ENCODE measurements at regions not wholly inside any gene's neighbourhood (a gene's known extent, or its start where the extent isn't known, plus 50 kb on each side); places are given as distances from the start of the nearest gene placed in this dataset.
A peak's percentile ranks its signal among the peaks of the same experiment; 100 is the strongest.

DNA sequence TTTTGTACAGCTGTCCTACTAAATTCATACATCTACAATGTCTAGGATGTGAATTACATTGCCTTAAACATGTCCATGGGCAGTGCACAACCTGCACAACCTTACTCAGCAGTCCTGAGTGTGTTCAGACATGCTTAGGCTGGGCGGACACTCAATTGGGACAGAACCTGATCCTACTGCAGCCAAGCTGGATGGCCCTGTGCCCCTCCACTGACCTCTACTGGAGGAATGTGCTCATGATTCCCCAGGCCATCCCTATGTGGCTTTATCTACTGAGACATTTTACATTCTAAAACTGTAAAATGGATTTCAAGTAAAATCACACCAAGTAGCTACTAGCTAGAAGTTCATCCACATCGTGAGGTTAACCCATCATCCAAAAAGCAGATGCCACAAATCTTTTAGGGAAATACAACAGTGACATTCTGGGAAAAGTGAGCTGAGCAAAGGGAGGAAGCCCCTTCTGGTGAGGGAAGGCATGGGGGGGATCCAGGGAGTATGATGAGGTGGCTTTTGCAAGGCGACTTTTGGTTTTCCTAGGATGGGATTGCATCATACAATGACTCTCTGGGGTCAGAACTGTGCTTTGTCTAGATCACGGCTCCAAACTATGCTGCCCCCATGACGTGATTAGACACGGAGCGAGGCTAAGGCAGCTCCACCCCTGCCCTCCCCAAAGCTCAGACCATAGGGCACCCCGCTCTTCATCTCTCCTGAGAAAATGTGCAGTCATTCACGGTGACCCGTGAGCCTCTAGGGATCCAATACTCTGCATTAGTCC is 911.7 kb upstream of the TMEM132C start:
- H3K4me1 ChIP-seq, result no peaks in the 10 kb centered on the region
- intact Hi-C loops (cut with DNase I), result no loop called here
- no peaks in the 10 kb centered on the region for H3K27me3 ChIP-seq
- H3K9me3 ChIP-seq, result no peaks in the 10 kb centered on the region
- WGBS, 2 donors, result 53 to 61% methylated on average over 6 to 9 of the region's 10 CpGs
- no peak overlapping the region for H3K27ac ChIP-seq
- H3K4me3 ChIP-seq, result no peak overlapping the region
- TF ChIP-seq, protein P1, sequence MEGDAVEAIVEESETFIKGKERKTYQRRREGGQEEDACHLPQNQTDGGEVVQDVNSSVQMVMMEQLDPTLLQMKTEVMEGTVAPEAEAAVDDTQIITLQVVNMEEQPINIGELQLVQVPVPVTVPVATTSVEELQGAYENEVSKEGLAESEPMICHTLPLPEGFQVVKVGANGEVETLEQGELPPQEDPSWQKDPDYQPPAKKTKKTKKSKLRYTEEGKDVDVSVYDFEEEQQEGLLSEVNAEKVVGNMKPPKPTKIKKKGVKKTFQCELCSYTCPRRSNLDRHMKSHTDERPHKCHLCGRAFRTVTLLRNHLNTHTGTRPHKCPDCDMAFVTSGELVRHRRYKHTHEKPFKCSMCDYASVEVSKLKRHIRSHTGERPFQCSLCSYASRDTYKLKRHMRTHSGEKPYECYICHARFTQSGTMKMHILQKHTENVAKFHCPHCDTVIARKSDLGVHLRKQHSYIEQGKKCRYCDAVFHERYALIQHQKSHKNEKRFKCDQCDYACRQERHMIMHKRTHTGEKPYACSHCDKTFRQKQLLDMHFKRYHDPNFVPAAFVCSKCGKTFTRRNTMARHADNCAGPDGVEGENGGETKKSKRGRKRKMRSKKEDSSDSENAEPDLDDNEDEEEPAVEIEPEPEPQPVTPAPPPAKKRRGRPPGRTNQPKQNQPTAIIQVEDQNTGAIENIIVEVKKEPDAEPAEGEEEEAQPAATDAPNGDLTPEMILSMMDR (IDR thresholded peaks at IDR 0.05), result peak in 1 of 6 experiments; percentile 21
- TF ChIP-seq POLR2A (IDR thresholded peaks at IDR 0.05), result no peak
- no peaks in the 10 kb centered on the region for H3K36me3 ChIP-seq
- DNase-seq, result no peak

GRCh38 chr12:127358888-127359287 is 908.1 kb upstream of the TMEM132C start:
- Histone ChIP-seq H3K36me3 (no peaks in the 10 kb centered on the region), H3K4me1 (no peaks in the 10 kb centered on the region), H3K4me3 (no peak overlapping the region), H3K27me3 (no peaks in the 10 kb centered on the region), H3K27ac (no peak overlapping the region), H3K9me3 (no peaks in the 10 kb centered on the region)
- TF ChIP-seq, protein P1 (IDR thresholded peaks at IDR 0.05), result no peak
- TF ChIP-seq POLR2A (IDR thresholded peaks at IDR 0.05), result no peak
- 45 to 57% methylated on average over 2 of the region's 2 CpGs for WGBS, 2 donors
- DNase-seq, result no peak
- intact Hi-C loops (cut with DNase I), result no loop called here

- no peak for TF ChIP-seq POLR2A (IDR thresholded peaks at IDR 0.05)
- TF ChIP-seq, protein P1 (IDR thresholded peaks at IDR 0.05), result no peak
- intact Hi-C loops (cut with DNase I), result no loop called here
- Histone ChIP-seq H3K27me3 (no peaks in the 10 kb centered on the region), H3K4me1 (no peaks in the 10 kb centered on the region), H3K4me3 (no peak overlapping the region), H3K9me3 (no peaks in the 10 kb centered on the region), H3K36me3 (no peaks in the 10 kb centered on the region), H3K27ac (no peak overlapping the region)
- no peak for DNase-seq
- WGBS, 2 donors, result 70 to 84% methylated on average over 5 to 6 of the region's 6 CpGs
Measured at GRCh38 chr12:127360580-127360979, 906.4 kb upstream of the TMEM132C start.

GRCh38 chr12:127362121-127362520 is 904.8 kb upstream of the TMEM132C start:
- Histone ChIP-seq H3K36me3 (no peaks in the 10 kb centered on the region), H3K9me3 (no peaks in the 10 kb centered on the region), H3K27ac (no peak overlapping the region), H3K4me1 (no peaks in the 10 kb centered on the region), H3K4me3 (no peak overlapping the region), H3K27me3 (no peaks in the 10 kb centered on the region)
- intact Hi-C loops (cut with DNase I), result no loop called here
- WGBS, 2 donors, result 91 to 100% methylated on average over 4 of the region's 4 CpGs
- TF ChIP-seq, protein P1 (IDR thresholded peaks at IDR 0.05), result no peak
- no peak for TF ChIP-seq POLR2A (IDR thresholded peaks at IDR 0.05)
- DNase-seq, result no peak

DNA sequence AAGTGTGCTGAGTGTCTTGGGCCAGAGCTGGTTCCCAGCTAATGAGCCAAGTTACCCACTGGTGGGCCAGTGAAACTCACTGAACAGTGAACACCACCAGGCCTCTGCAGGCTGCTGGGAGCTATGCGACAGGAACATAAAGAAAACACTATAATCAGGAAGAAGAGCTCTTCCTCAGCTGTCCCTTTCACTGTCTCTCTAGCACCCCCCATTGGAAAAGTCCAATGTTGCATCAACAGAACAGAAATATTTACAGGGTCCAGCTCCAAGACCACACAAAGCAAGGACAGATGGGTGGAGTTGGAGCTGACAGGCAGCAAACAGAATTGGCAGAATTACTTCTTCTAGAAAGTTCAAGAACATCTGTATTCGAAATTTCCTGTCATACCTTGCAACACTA is 903.6 kb upstream of the TMEM132C start:
- no peak overlapping the region for H3K4me3 ChIP-seq
- no peaks in the 10 kb centered on the region for H3K9me3 ChIP-seq
- no peak for DNase-seq
- intact Hi-C loops (cut with DNase I), result no loop called here
- 38 to 60% methylated on average over 2 of the region's 2 CpGs for WGBS, 2 donors
- no peaks in the 10 kb centered on the region for H3K27me3 ChIP-seq
- no peak for TF ChIP-seq POLR2A (IDR thresholded peaks at IDR 0.05)
- TF ChIP-seq, protein P1 (IDR thresholded peaks at IDR 0.05), result peak in 1 of 6 experiments; percentile 7
- no peak overlapping the region for H3K27ac ChIP-seq
- no peaks in the 10 kb centered on the region for H3K36me3 ChIP-seq
- no peaks in the 10 kb centered on the region for H3K4me1 ChIP-seq
